Stimulated activated CD4-positive, alpha-beta T cell treated with anti-CD3 and anti-CD28 coated beads, Interleukin-1b, Interleukin-23, amount 100 ng/mL, for 1 hour (primary cell): ENCODE measurements at regions not wholly inside any gene's neighbourhood (a gene's known extent, or its start where the extent isn't known, plus 50 kb on each side); places are given as distances from the start of the nearest gene placed in this dataset.
"Not testable (repeated sequence)": the region's sequence is repeated elsewhere in the genome, so short reads cannot be mapped to it uniquely, and the experiment has no call there.

ENCODE experiments used
- DNase-seq, 2 donors: peaks; one replicate each; pipeline ENCODE4 v3.0.0-alpha.2; 2020; ENCODE audit warnings: low read depth in 2 of 2

DNA sequence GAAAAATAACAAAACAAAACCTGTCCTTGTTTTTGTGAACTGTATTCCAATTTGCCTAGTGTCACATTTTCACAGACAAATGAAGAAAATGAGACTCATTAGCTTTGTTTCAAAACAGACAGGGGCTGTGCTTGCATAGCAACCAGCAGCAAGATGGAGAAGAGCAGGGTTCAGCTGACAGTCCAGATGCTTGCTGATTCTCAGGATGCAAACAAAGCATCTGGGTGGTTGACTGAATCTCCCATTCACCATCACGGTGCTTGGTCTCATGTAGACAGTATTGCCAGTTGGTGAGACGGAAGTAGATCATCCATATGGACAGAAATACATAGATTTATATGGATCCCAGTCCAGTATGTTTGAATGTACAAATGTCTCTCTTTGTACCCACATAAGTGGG is 326.8 kb downstream of the CCDC85A start:
- no peak for DNase-seq

DNA sequence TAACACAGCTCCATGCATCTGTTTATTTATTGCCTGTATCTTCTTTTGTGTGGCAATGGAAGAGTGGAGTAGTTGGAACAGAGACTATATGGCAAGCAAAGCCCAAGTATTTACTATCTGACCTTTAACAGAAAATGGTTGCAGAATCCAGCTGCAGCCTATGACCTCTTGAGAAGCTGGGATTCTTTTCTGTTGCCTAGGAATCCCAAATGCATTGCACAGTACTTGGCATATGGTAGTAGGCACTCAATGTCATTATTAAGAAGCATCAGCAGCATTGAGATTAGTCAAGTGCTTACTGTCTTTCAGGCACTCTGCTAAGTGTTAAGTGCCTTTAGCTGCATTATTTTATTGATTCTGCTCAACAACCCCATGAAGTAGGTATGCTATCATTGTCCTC is 331.6 kb downstream of the CCDC85A start:
- DNase-seq, result no peak

- DNase-seq, result no peak
Measured at GRCh38 chr2:56519806-56520205, 336.0 kb downstream of the CCDC85A start.

- no peak for DNase-seq
Measured at GRCh38 chr2:56522605-56523089, 338.9 kb downstream of the CCDC85A start.

GRCh38 chr2:56523816-56524215 is 340.0 kb downstream of the CCDC85A start:
- DNase-seq, result no peak

- DNase-seq, result no peak
Measured at GRCh38 chr2:56531668-56532420, 348.1 kb downstream of the CCDC85A start.

DNA sequence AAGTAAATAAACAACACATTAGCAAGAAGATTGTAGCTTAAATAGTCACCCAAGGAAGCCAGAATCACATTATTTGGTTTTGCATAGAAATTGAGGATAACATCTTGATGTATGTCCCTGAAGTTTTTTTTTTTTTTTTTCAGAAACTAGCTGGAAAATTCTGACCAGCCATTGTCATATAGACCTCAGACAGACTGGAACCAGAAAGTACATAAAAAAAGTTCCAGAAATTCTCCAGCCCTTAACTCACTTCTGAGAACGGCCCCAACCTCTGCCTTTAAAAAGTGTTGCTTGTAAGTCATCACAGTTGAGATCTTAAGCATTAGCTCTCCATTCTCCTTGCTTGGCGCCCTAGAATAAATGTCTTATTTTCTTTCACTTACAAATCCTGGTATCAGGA is 350.5 kb downstream of the CCDC85A start:
- DNase-seq, result no peak

DNA sequence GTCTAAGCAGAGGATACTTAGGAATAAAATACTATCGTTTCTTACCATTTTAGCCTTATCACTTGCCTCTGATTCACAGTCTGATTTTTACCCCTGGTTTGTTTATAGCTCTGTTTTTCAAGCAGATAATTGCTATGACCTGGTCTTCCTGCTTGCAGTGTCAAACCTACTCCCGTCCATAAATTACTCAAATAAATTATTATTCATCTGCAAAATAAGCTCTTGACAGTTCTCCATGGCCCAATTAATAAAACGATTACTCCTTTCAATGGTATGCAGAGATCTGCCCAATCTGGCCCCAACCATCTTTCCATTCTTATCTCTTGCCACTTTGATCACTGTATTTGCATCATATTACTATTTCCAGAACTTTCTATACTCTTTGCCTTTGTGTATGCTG is 354.0 kb downstream of the CCDC85A start:
- DNase-seq, result no peak

DNA sequence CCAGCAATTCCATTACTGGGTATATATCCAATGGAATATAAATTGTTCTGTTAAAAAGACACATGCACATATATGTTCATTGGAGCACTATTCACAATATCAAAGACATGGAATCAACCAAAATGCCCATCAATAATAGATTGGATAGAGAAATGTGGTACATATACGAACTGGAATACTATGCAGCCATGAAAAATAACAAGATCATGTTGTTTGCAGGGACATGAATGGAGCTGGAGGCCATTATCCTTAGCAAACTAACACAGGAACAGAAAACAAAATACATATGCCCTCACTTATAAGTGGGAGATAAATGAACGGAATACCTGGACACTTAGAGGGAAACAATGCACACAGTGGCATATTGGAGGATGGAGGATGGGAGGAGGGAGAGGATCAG is 355.8 kb downstream of the CCDC85A start:
- no peak for DNase-seq

DNA sequence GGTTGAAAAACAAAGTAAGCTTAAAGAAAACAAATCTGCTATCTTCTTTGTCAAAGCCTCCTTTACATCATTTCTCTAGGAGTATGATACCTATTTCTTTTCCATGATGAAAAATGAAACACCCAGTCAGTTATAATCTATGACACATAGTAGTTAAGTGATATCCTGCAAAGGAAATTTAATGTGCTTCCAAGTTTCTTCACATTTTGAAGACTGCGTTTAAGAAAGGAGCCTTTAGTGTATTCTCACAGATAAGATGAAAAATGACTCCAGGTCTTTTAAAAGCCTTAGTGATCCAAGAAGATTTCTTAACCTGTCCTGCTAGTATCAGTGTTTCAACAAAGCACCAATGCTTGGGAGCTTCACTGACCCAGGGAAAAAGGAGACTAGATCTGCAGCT is 356.7 kb downstream of the CCDC85A start:
- no peak for DNase-seq

DNA sequence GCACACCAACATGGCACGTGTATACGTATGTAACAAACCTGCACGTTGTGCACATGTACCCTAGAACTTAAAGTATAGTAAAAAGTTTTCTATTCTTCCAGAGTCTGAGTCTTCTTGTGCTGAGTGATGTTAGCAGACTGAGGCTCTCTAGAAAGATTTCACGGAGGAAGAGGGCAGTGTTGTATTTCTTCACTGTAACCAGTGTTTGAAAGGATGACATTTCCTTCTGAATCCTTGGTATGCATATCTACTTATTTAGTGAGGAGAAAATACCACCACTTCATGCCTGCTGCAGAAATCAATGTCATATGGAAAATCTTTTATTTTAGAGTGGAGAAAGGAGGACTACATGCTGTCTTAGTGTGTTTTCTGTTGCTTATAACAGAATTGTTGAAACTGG is 357.1 kb downstream of the CCDC85A start:
- no peak for DNase-seq

DNA sequence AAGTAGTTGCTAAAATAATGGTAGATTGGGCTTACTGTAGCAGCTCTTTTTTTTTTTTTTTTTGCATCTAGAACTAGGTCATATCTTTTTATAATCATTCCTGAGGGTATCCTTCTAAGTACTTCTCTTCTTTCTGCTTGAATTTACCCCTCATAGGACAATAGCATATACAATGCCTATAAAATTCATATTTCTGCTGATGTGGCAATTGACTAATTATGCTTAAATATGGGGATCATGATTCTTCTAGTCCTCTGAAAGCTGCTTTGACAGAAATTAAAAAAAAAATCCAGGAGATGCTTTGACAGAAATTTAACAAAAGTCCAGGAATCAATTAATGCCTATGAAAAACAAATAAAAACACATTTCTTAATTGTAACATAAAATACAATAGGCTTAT is 358.4 kb downstream of the CCDC85A start:
- DNase-seq, result no peak

DNA sequence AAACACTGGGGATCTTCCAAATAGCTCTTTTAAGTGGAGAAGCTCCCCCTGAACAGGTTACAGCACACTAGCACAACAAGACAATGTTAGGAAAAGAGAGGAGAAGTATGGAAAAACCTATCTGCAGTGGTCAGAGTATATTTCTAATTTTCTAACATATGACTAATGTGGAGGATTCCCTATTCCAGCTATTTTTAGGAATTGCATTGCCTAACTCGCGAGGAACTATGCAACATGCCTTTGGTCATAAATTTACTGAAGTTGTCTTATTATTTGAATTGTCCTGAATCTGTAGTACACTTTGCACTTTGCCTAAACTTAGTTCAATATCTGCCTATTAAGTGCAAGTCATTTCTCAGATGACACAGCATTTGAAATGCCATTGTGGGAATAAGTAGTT is 381.4 kb downstream of the CCDC85A start:
- DNase-seq, result no peak

DNA sequence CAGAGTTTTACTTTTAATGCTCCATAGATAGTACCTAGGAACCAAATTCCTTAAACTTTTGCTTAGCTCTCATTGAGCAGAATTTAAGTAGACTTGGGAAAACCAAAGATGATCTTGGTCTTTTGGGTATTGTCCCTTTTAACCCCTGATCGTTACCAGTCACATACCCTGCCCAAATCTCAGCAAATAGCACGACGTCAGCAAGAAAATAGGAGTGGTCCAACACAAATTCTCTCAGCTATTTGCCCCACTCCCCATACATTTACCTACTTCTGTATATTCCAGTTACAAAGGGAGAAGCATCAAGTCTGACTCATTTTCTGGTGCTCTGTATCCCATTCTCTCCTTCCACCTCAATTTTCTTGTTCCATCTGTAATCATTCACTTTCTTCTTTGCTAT is 387.3 kb downstream of the CCDC85A start:
- DNase-seq, result no peak

DNA sequence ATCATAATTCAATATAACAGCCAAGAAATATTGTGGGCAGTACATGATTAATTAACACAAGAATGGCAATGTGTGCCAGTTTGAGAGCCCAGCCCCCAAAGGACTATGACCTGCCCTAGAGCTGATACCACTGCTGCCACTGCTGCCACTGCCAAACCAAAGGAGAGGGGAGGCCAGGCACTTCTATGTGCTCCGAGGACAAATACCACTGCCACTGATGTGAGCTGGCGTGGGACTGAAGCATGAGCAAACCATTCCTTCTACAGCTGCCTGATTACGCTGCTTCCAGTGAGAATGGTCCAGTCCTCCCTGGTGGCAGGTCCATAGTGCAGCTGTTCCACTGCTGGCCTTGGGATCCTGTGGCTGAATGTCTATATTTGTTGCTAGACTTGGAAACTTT is 392.2 kb downstream of the CCDC85A start:
- no peak for DNase-seq

GRCh38 chr2:56580242-56580641 is 396.5 kb downstream of the CCDC85A start:
- DNase-seq, result no peak

DNA sequence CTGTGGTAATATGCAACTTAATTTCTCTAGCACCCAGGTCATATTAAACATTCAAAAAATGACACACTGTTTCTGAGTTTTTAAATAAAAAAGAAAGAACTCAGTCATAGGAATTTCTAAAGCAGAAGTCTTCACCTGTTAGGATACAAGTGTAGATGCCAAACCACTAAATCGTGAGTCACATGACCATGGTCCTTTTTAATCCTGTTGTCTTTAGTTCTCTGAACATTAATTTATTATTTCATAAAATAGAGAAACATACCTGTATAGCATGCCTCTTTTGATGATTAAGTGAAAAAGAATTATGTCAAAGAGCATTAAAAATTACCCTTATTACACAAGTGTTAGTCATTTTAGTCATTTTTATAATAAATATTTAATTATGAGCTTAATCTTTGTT is 398.8 kb downstream of the CCDC85A start:
- DNase-seq, result no peak

DNA sequence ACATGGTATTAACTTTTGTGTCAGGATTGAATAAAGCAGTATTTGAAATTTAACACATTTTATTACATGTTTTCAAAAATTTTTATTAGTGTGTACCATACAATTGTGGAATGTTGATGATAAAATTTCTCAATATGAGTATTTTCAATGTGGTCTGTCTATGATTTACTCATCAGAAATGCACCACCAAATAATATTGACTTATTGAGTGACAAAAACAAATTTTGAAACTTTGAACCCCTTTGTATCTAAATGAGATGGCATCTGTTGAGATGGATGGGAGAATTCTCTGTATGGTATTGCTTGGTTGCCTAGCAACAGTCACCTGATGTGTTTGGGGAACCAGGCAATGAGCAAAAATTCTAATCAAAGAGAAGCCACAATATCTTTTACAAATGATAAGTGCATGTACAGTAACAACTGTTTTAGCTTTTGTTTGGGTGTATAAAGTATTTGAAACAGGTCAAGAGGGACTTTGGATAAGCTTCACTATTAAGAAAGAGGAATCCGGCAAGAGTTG is 400.1 kb downstream of the CCDC85A start:
- DNase-seq, result no peak

- no peak for DNase-seq
Measured at GRCh38 chr2:56587456-56587855, 403.7 kb downstream of the CCDC85A start.

GRCh38 chr2:56589194-56589593 is 405.4 kb downstream of the CCDC85A start:
- DNase-seq, result no peak

DNA sequence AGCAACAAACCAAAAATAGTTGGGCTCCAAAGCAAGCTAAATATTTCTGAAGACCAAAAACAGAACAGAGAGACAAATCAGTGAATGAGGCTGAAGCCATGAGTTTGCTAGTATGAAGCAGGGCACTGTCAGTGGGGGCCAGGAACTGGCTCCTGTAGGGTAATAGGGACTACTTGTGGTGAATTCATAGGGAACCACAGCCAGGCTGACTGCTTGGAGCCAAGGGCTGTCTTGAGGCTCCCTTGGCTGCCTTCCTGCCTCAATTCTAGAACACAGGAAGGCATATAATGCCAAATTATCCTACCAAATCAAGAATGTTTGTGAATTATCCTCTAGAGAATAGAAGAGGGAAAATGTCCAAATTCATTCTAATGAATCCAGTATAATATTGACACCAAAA is 406.0 kb downstream of the CCDC85A start:
- DNase-seq, result no peak

DNA sequence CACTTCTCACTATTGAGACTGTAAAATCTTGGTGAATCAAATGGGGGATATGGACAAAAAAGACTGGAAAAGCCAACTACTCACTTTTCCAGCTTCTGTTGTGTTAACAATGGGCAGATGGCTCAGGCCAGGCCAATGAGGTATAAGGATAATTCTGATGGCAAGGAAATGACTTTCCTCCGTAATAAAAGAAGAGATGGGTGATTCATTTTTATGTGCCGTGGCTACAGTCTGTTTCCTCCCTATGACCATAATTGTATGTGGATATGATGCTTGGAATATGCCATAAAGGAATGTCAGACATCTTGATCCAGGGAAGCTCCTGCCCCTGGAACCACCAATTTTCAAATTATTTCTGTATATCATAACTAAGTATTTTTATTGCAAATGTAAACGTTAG is 406.8 kb downstream of the CCDC85A start:
- DNase-seq, result no peak

DNA sequence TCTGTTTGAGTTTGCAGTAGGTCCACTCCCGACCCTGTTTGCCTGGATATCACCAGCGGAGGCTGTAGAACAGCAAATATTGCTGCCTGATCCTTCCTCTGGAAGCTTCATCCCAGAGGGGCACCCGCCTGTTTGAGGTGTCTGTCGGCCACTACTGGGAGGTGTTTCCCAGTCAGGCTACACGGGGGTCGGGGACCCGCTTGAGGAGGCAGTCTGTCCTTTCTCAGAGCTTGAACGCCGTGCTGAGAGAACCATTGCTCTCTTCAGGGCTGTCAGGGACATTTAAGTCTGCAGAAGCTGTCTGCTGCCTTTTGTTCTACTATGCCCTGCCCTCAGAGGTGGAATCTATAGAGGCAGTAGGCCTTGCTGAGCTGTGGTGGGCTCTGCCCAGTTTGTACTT is 422.3 kb downstream of the CCDC85A start:
- not testable (repeated sequence) for DNase-seq

DNA sequence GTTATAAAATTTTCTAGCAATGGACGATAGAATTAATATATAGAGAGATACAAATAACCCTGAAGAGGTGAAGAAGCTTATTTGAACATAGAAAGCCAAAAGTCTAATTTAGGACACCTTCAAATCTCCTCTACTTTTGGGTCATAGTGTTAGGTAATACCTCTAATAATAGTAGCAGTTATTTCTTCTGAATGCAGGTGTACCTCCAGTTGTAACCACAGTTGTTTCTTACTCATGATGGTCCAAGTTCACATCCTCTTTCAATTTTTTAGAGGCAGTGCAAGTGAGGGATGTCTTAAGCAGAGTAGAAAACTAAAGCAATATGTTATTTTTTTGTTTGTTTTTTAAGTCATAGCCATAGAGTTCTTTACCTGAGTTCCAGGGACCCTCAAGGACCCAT is 429.5 kb downstream of the CCDC85A start:
- DNase-seq, result no peak
